Omental fat pad (tissue), 3 donors: ENCODE measurements at regions not wholly inside any gene's neighbourhood (a gene's known extent, or its start where the extent isn't known, plus 50 kb on each side); places are given as distances from the start of the nearest gene placed in this dataset.

ENCODE experiments used
- ATAC-seq: fragments of 150-250 bp; one replicate; pipeline ENCODE4 v1.9.1; 2016; ENCODE audit warnings: mild to moderate bottlenecking, moderate library complexity; ENCODE audit not compliant: low FRiP score
- DNase-seq: peaks from one replicate; pipeline ENCODE4 v3.0.0-alpha.2; 2019; ENCODE audit warnings: low spot score
- CTCF ChIP-seq, 3 donors: fragments of 450-650 bp; IDR thresholded peaks; one replicate each; pipeline ENCODE4 v1.5.1; 2016 to 2017; ENCODE audit warnings: antibody characterized with exemption in 3 of 3, mild to moderate bottlenecking in 3 of 3, moderate library complexity in 2 of 3

- TF ChIP-seq CTCF (IDR thresholded peaks at IDR 0.05): no peak
- DNase-seq (no peak), ATAC-seq (no peak)
Observed at GRCh38 chr13:111657013-111657412, 336.6 kb downstream of the TEX29 start.

GRCh38 chr13:111658145-111659100, 338.0 kb downstream of the TEX29 start:
- DNase-seq (no peak), ATAC-seq (no peak)
- TF ChIP-seq CTCF (IDR thresholded peaks at IDR 0.05): no peak

- DNase-seq: no peak
- TF ChIP-seq CTCF (IDR thresholded peaks at IDR 0.05): no peak
- ATAC-seq: no peak
Observed at GRCh38 chr13:111659219-111659775, 338.9 kb downstream of the TEX29 start.

GRCh38 chr13:111659842-111660241, 339.4 kb downstream of the TEX29 start:
- DNase-seq: no peak
- no peak for TF ChIP-seq CTCF (IDR thresholded peaks at IDR 0.05)
- ATAC-seq: no peak

GRCh38 chr13:111661052-111661451, 340.6 kb downstream of the TEX29 start:
- TF ChIP-seq CTCF (IDR thresholded peaks at IDR 0.05): no peak
- DNase-seq (no peak), ATAC-seq (no peak)

- no peak for TF ChIP-seq CTCF (IDR thresholded peaks at IDR 0.05)
- no peak for ATAC-seq
- DNase-seq: no peak
Observed at GRCh38 chr13:111661776-111662175, 341.3 kb downstream of the TEX29 start.

- DNase-seq (no peak), ATAC-seq (peak; percentile 58)
- no peak for TF ChIP-seq CTCF (IDR thresholded peaks at IDR 0.05)
Observed at GRCh38 chr13:111662451-111662850, 342.0 kb downstream of the TEX29 start.
